ENCODE measurements at regions not wholly inside any gene's neighbourhood (a gene's known extent, or its start where the extent isn't known, plus 50 kb on each side); places are given as distances from the start of the nearest gene placed in this dataset.

DNA sequence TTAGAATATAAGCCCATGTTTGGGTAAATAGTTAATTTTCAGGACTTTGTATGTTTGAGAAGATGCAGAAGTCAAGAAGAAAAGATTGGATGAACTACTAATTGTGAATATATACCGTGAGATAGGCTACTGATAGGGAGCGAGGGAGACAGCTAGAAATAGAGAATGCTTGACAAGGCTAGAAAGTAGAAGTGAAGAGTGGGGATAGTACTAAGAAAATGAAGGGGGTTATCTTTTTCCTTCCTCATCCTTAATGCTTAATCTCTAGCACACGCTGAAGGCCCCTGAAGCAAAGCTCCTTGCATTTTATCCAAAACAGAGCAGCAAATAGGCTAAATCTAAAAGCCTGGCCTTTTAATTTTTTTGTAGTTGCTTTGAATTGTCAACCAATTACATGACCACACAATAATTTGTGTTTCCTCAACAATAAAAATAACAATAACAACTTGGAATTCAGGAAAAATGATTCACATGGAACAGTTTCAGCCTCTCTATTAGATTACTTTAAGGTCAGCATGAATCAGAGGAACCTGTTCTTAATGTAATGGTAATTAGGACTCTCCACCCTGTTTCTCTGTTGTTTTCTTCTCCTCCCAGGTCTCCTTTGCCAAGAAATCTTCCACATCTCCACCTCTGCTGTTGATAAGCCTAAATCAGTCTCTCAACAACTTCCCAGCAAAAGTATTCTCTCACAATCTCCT is 1071.3 kb upstream of the ZEB2 start:
- no peak overlapping the region for H3K4me3 ChIP-seq
- no peak for ATAC-seq
- H3K27ac ChIP-seq = no peak overlapping the region
- H3K36me3 ChIP-seq = no peaks in the 10 kb centered on the region
- no peak for DNase-seq
- intact Hi-C loops (cut with DNase I) = no loop called here
- TF ChIP-seq, protein P1, sequence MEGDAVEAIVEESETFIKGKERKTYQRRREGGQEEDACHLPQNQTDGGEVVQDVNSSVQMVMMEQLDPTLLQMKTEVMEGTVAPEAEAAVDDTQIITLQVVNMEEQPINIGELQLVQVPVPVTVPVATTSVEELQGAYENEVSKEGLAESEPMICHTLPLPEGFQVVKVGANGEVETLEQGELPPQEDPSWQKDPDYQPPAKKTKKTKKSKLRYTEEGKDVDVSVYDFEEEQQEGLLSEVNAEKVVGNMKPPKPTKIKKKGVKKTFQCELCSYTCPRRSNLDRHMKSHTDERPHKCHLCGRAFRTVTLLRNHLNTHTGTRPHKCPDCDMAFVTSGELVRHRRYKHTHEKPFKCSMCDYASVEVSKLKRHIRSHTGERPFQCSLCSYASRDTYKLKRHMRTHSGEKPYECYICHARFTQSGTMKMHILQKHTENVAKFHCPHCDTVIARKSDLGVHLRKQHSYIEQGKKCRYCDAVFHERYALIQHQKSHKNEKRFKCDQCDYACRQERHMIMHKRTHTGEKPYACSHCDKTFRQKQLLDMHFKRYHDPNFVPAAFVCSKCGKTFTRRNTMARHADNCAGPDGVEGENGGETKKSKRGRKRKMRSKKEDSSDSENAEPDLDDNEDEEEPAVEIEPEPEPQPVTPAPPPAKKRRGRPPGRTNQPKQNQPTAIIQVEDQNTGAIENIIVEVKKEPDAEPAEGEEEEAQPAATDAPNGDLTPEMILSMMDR (IDR thresholded peaks at IDR 0.05) = no peak
- no peaks in the 10 kb centered on the region for H3K4me1 ChIP-seq
- no peaks in the 10 kb centered on the region for H3K9me3 ChIP-seq
- H3K27me3 ChIP-seq = no peaks in the 10 kb centered on the region

DNA sequence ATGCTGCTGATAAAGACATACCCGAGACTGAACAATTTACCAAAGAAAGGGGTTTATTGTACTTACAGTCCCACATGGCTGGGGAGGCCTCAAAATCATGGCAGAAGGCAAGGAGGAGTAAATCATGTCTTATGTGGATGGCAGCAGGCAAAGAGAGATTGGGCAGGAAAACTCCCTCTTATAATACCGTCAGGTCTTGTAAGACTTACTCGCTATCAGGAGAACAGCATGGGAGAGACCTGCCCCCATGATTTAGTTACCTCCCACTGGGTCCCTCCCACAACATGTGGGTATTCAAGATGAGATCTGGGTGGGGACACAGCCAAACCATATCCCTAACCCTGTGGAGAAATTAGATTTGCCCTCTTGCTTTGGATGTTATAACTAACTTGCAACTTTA is 1068.0 kb upstream of the ZEB2 start:
- intact Hi-C loops (cut with DNase I) = no loop called here
- H3K4me1 ChIP-seq = peaks cover 7% of the 10 kb centered on the region
- H3K36me3 ChIP-seq = no peaks in the 10 kb centered on the region
- no peak overlapping the region for H3K27ac ChIP-seq
- TF ChIP-seq, protein P1 (IDR thresholded peaks at IDR 0.05) = no peak
- no peaks in the 10 kb centered on the region for H3K9me3 ChIP-seq
- ATAC-seq (no peak), DNase-seq (no peak)
- H3K27me3 ChIP-seq = no peaks in the 10 kb centered on the region
- H3K4me3 ChIP-seq = no peak overlapping the region

DNA sequence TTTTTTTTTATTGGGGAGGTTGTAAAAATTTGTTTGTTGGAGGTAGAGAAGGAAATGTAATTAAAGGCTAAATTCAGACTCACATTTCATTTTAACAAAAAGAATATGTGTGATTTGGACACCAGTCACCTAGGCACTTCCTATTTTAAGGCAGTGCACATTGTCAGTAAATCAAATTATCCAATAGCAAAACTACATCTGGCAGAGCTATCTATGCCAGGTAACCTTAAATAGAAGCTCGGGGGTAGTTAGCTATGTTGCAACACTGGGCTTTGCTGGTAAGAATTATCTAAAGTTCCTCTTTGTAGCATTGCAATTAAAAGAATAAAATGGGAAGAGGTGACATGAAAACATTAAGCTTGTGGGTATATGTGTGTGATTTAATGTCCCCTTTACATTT is 1064.4 kb upstream of the ZEB2 start:
- Histone ChIP-seq H3K36me3 (no peaks in the 10 kb centered on the region), H3K27me3 (no peaks in the 10 kb centered on the region), H3K4me3 (no peak overlapping the region), H3K27ac (no peak overlapping the region), H3K9me3 (no peaks in the 10 kb centered on the region), H3K4me1 (peaks cover 7% of the 10 kb centered on the region)
- ATAC-seq = no peak
- TF ChIP-seq, protein P1 (IDR thresholded peaks at IDR 0.05) = no peak
- no peak for DNase-seq
- intact Hi-C loops (cut with DNase I) = no loop called here

DNA sequence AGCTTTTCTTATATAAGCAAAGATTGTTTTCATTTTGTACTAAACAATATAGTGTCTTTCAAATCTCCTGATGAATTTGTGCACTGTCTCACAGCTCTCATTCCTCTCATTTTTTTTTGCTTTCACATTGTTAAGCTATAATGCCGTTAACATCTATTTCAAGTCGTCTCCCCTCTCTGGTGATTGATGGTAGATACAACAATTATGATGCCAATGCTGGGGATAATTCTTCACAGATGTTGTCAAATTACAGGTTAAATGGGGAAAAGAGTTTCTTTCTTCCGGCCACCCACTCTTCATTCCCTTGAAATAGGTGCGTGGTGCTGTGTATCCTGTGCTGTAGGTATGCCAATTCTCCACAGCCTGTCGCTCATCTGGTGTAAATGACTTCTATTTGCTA is 1053.7 kb upstream of the ZEB2 start:
- H3K27ac ChIP-seq = no peak overlapping the region

DNA sequence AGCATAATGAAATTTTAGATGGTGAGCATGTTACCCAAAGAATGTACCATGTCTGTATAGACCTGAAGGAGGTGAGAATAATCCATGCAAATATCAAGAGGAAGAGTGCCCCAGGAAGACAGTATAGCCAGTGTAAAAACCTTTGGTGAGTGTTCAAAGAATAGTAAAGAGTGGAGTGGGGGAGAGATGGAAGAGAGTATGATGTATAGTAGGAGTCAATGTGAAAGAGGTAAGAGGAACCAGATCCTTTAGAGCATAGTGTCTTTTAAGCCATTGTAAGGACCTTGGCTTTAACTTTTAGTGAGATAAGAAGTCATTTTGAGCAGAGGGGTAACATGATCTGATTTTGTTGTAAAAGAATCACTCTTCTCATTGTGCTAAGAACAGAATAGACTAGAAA is 1052.3 kb upstream of the ZEB2 start:
- Histone ChIP-seq H3K27me3 (no peaks in the 10 kb centered on the region), H3K4me1 (no peaks in the 10 kb centered on the region), H3K4me3 (no peak overlapping the region), H3K36me3 (no peaks in the 10 kb centered on the region), H3K9me3 (no peaks in the 10 kb centered on the region), H3K27ac (no peak overlapping the region)
- intact Hi-C loops (cut with DNase I) = no loop called here
- TF ChIP-seq, protein P1 (IDR thresholded peaks at IDR 0.05) = no peak
- ATAC-seq (no peak), DNase-seq (no peak)

More for the DNA sequence above, 1053.7 kb upstream of the ZEB2 start:
- DNase-seq = no peak
- Histone ChIP-seq H3K9me3 (no peaks in the 10 kb centered on the region), H3K4me3 (no peak overlapping the region), H3K36me3 (no peaks in the 10 kb centered on the region), H3K4me1 (no peaks in the 10 kb centered on the region), H3K27me3 (no peaks in the 10 kb centered on the region)
- ATAC-seq = no peak
- TF ChIP-seq, protein P1 (IDR thresholded peaks at IDR 0.05) = no peak
- intact Hi-C loops (cut with DNase I) = no loop called here

DNA sequence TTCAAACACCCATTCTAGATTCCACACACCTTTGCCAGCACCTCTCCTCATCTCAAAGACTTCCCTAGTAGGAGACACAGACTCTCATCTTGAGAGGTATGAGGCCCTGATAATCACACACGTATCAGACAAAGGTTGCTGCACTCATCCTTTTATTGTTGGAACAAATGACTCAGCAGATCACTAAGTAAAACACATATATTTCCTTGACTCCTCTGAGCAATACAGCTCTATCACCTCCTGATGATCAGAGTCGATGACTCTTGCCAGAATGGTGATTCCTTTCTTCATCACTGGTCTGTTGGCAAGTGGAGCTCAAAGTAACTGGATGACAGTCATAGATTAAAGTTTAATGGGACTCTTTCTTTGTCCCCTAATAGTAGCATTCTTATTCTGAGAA is 1049.2 kb upstream of the ZEB2 start:
- H3K4me1 ChIP-seq = no peaks in the 10 kb centered on the region
- H3K4me3 ChIP-seq = no peak overlapping the region
- H3K36me3 ChIP-seq = no peaks in the 10 kb centered on the region
- intact Hi-C loops (cut with DNase I) = no loop called here
- DNase-seq = no peak
- TF ChIP-seq, protein P1 (IDR thresholded peaks at IDR 0.05) = no peak
- H3K9me3 ChIP-seq = no peaks in the 10 kb centered on the region
- no peaks in the 10 kb centered on the region for H3K27me3 ChIP-seq
- ATAC-seq = no peak
- H3K27ac ChIP-seq = no peak overlapping the region
